H1 (cell line): ENCODE measurements at regions not wholly inside any gene's neighbourhood (a gene's known extent, or its start where the extent isn't known, plus 50 kb on each side); places are given as distances from the start of the nearest gene placed in this dataset.

Experiments
- CTCF ChIA-PET: fragments of 300-600 bp; sonication (Branson Sonifier 250); formaldehyde crosslinking; loops from one replicate; lab custom pipeline; 2021; ENCODE audit not compliant: partially characterized antibody; lab: Charles Lee
- POLR2A ChIA-PET: fragments of 300-600 bp; sonication (Branson Sonifier 250); formaldehyde crosslinking; loops from one replicate; lab custom pipeline; 2021; ENCODE audit warnings: inconsistent platforms; ENCODE audit not compliant: partially characterized antibody; lab: Charles Lee
- DNase-seq, 2 experiments: peaks; one replicate each; pipeline versions ENCODE4 v3.0.0 to v3.0.0-alpha.2; 2010 to 2022; ENCODE audit warnings: low spot score in 2 of 2, low read depth in 1 of 2, mixed read lengths in 1 of 2
- FAIRE-seq: peaks from 2 replicates; lab custom pipeline; 2011; peaks lifted over from hg19 to GRCh38; lab: Jason Lieb, UNC
- H2AFZ ChIP-seq: 2 replicates; pipeline ENCODE4 v1.8.1; 2012; ENCODE audit warnings: low read length, inconsistent platforms
- H2AK5ac ChIP-seq: 2 replicates; pipeline ENCODE4 v1.6.1; 2013; ENCODE audit warnings: low read depth, low read length
- H2BK120ac ChIP-seq: replicated peaks from 2 replicates; pipeline ENCODE3; 2013; ENCODE audit warnings: low read depth, low read length, inconsistent platforms
- H2BK12ac ChIP-seq: 2 replicates; pipeline ENCODE4 v1.6.1; 2013; ENCODE audit warnings: low read depth, low read length
- H2BK15ac ChIP-seq: 2 replicates; pipeline ENCODE4 v1.6.1; 2013; ENCODE audit warnings: low read length
- H2BK20ac ChIP-seq: 2 replicates; pipeline ENCODE4 v1.6.1; 2013; ENCODE audit warnings: low read length
- H2BK5ac ChIP-seq: 2 replicates; pipeline ENCODE4 v1.6.1; 2013; ENCODE audit warnings: low read depth, low read length
- H3K14ac ChIP-seq: 2 replicates; pipeline ENCODE4 v1.6.1; 2013; ENCODE audit warnings: inconsistent platforms; ENCODE audit not compliant: insufficient read length
- H3K18ac ChIP-seq: 2 replicates; pipeline ENCODE4 v1.6.1; 2013; ENCODE audit warnings: low read length; ENCODE audit errors: extremely low read depth
- H3K23ac ChIP-seq: 2 replicates; pipeline ENCODE4 v1.6.1; 2013; ENCODE audit warnings: inconsistent platforms; ENCODE audit not compliant: insufficient read length
- H3K23me2 ChIP-seq: 2 replicates; pipeline ENCODE4 v1.6.1; 2013; ENCODE audit warnings: low read depth, low read length
- H3K27ac ChIP-seq: 2 replicates; pipeline ENCODE4 v1.6.1; 2011; ENCODE audit warnings: low read depth, low read length, inconsistent platforms
- H3K27me3 ChIP-seq, 4 experiments: replicated peaks in 1 of 4; 1 replicate in 1 of 4; 2 replicates in 3 of 4; pipeline versions ENCODE4 v1.6.1 to v1.8.1; 2011 to 2013; ENCODE audit warnings: low read length in 3 of 4, mild to moderate bottlenecking in 3 of 4, inconsistent platforms in 2 of 4, mixed read lengths in 2 of 4, moderate library complexity in 1 of 4; ENCODE audit not compliant: control insufficient read depth in 3 of 4, insufficient read depth in 3 of 4; ENCODE audit errors: extremely low read depth in 1 of 4
- H3K36me3 ChIP-seq, 4 experiments: 2 replicates each; pipeline versions ENCODE4 v1.6.1 to v1.8.1; 2011 to 2013; ENCODE audit warnings: mild to moderate bottlenecking in 4 of 4, low read length in 3 of 4, moderate library complexity in 2 of 4, control low read depth in 1 of 4, inconsistent platforms in 1 of 4; ENCODE audit not compliant: insufficient read depth in 4 of 4, control insufficient read depth in 2 of 4
- H3K4ac ChIP-seq: replicated peaks from 2 replicates; pipeline ENCODE3; 2013; ENCODE audit warnings: low read length, low read depth, mixed read lengths, inconsistent platforms; ENCODE audit not compliant: insufficient read length
- H3K4me1 ChIP-seq, 4 experiments: replicated peaks in 1 of 4; 1 replicate in 1 of 4; 2 replicates in 3 of 4; pipeline versions ENCODE4 v1.6.1 to v1.8.1; 2011 to 2013; ENCODE audit warnings: low read length in 3 of 4, inconsistent platforms in 2 of 4, mixed read lengths in 1 of 4; ENCODE audit not compliant: insufficient read depth in 4 of 4, control insufficient read depth in 3 of 4
- H3K4me2 ChIP-seq, 2 experiments: 2 replicates each; pipeline versions ENCODE4 v1.6.1 to v1.8.1; 2011 to 2013; ENCODE audit warnings: low read depth in 2 of 2, low read length in 2 of 2, control low read depth in 1 of 2, inconsistent platforms in 1 of 2, mild to moderate bottlenecking in 1 of 2; ENCODE audit not compliant: insufficient read depth in 1 of 2
- H3K4me3 ChIP-seq, 4 experiments: fragments of 200-600, 300-600 bp in 1 of 4; sonication (generic), shearing (Covaris generic), sonication (Bioruptor Twin) in 1 of 4; 2 replicates each; pipeline versions ENCODE4 v1.5.1 to v1.8.1; 2011 to 2016; ENCODE audit warnings: low read length in 4 of 4, low read depth in 3 of 4, control low read depth in 2 of 4, inconsistent platforms in 2 of 4, mild to moderate bottlenecking in 2 of 4, mixed read lengths in 1 of 4, moderate library complexity in 1 of 4; ENCODE audit not compliant: insufficient read depth in 2 of 4; ENCODE audit errors: extremely low read depth in 1 of 4
- H3K56ac ChIP-seq: replicated peaks from 2 replicates; pipeline ENCODE3; 2013; ENCODE audit warnings: low read depth, mild to moderate bottlenecking, mixed read lengths, low read length, inconsistent platforms; ENCODE audit not compliant: insufficient read length
- H3K79me1 ChIP-seq: 2 replicates; pipeline ENCODE4 v1.6.1; 2013; ENCODE audit warnings: low read depth, low read length, control low read depth
- H3K79me2 ChIP-seq, 2 experiments: 2 replicates each; pipeline versions ENCODE4 v1.6.1 to v1.8.1; 2012 to 2013; ENCODE audit warnings: low read length in 2 of 2, mild to moderate bottlenecking in 2 of 2, inconsistent platforms in 1 of 2; ENCODE audit not compliant: insufficient read depth in 2 of 2, control insufficient read depth in 1 of 2
- H3K9ac ChIP-seq, 4 experiments: replicated peaks in 1 of 4; 1 replicate in 1 of 4; 2 replicates in 3 of 4; pipeline versions ENCODE4 v1.6.1 to v1.8.1; 2011 to 2013; ENCODE audit warnings: low read depth in 3 of 4, low read length in 3 of 4, control low read depth in 2 of 4, mild to moderate bottlenecking in 2 of 4, moderate library complexity in 2 of 4, inconsistent platforms in 1 of 4; ENCODE audit errors: extremely low read depth in 1 of 4
- H3K9me3 ChIP-seq, 2 experiments: 2 replicates each; pipeline versions ENCODE4 v1.6.1 to v1.8.1; 2012 to 2013; ENCODE audit warnings: mild to moderate bottlenecking in 2 of 2, moderate library complexity in 2 of 2, control low read depth in 1 of 2, inconsistent platforms in 1 of 2, low read depth in 1 of 2, low read length in 1 of 2, mixed read lengths in 1 of 2; ENCODE audit not compliant: insufficient read depth in 2 of 2
- H4K20me1 ChIP-seq, 2 experiments: replicated peaks in 1 of 2; 2 replicates each; pipeline versions ENCODE3 to v1.8.1; 2011 to 2013; ENCODE audit warnings: inconsistent platforms in 2 of 2, low read length in 2 of 2, mild to moderate bottlenecking in 1 of 2; ENCODE audit not compliant: insufficient read depth in 2 of 2, control insufficient read depth in 1 of 2
- H4K5ac ChIP-seq: 2 replicates; pipeline ENCODE4 v1.6.1; 2013; ENCODE audit warnings: low read length, low read depth, mixed read lengths, inconsistent platforms; ENCODE audit not compliant: insufficient read length
- H4K8ac ChIP-seq: 2 replicates; pipeline ENCODE4 v1.8.0; 2013; ENCODE audit warnings: mild to moderate bottlenecking, moderate library complexity, low read length, inconsistent platforms; ENCODE audit not compliant: insufficient read depth; ENCODE audit errors: extremely low read depth
- H4K91ac ChIP-seq: replicated peaks from 2 replicates; pipeline ENCODE3; 2013; ENCODE audit warnings: low read length, mixed read lengths, inconsistent platforms; ENCODE audit not compliant: insufficient read length
- EZH2 ChIP-seq: fragments of 200-600 bp; sonication (generic); IDR thresholded peaks from 2 replicates; pipeline ENCODE4 v1.7.1; 2012; ENCODE audit warnings: low read depth, mild to moderate bottlenecking, moderate library complexity, low read length, inconsistent platforms; ENCODE audit not compliant: severe bottlenecking
- HDAC2 ChIP-seq, 2 experiments: fragments of 300-600 bp in 1 of 2; sonication (generic) in 1 of 2; IDR thresholded peaks; 2 replicates each; pipeline ENCODE4 v1.6.1; 2011 to 2012; ENCODE audit warnings: low read depth in 2 of 2, low read length in 2 of 2, mild to moderate bottlenecking in 2 of 2, moderate library complexity in 2 of 2, borderline replicate concordance in 1 of 2, inconsistent platforms in 1 of 2
- KDM4A ChIP-seq: IDR thresholded peaks from one replicate; pipeline ENCODE4 v1.7.1; 2012; ENCODE audit warnings: low read depth, mild to moderate bottlenecking, moderate library complexity, low read length, inconsistent platforms; ENCODE audit not compliant: severe bottlenecking
- MAX ChIP-seq: IDR thresholded peaks from 2 replicates; pipeline ENCODE4 v1.6.1; 2012; ENCODE audit warnings: inconsistent platforms
- NANOG ChIP-seq: IDR thresholded peaks from 2 replicates; pipeline ENCODE4 v1.6.1; 2011; ENCODE audit warnings: low read length, low read depth, mild to moderate bottlenecking, inconsistent platforms; ENCODE audit not compliant: insufficient read depth, poor library complexity, severe bottlenecking
- RAD21 ChIP-seq, 2 experiments: IDR thresholded peaks in 1 of 2; conservative IDR thresholded peaks in 1 of 2; 2 replicates each; pipeline ENCODE4 v1.6.1; 2011; ENCODE audit warnings: low read depth in 2 of 2, low read length in 2 of 2, improper control_type of control experiment in 1 of 2, inconsistent platforms in 1 of 2, mild to moderate bottlenecking in 1 of 2, moderate library complexity in 1 of 2
- TBP ChIP-seq: IDR thresholded peaks from 2 replicates; pipeline ENCODE4 v1.6.1; 2011; ENCODE audit warnings: low read depth, low read length, improper control_type of control experiment
- YY1 ChIP-seq: IDR thresholded peaks from 2 replicates; pipeline ENCODE4 v1.6.1; 2011; ENCODE audit warnings: low read depth, mild to moderate bottlenecking, low read length
- WGBS, 2 experiments: shearing (Covaris generic) in 1 of 2; methylation state at CpG; one replicate each; pipeline versions ENCODE4 v1.1.6 to v1.1.7; 2013 to 2015; ENCODE audit warnings: low lambda C conversion rate in 2 of 2, mixed read lengths in 2 of 2, inconsistent platforms in 1 of 2, low coverage in 1 of 2, missing lambda C conversion rate in 1 of 2; ENCODE audit not compliant: insufficient replicate concordance in 2 of 2, insufficient coverage in 1 of 2, insufficient read length in 1 of 2; ENCODE audit errors: extremely low coverage in 1 of 2, missing lambda C conversion rate in 1 of 2; 5-methylcytosine and 5-hydroxymethylcytosine counted together

GRCh38 chr2:207354462-207354861, 175.3 kb upstream of the CREB1 start:
- Histone ChIP-seq H2AFZ (no peak overlapping the region), H3K27me3 (no peaks in the 10 kb centered on the region), H4K5ac (no peak overlapping the region), H3K27ac (no peak overlapping the region), H4K8ac (no peak overlapping the region), H2AK5ac (no peak overlapping the region), H3K36me3 (no peaks in the 10 kb centered on the region), H3K4me1 (peaks cover 0 to 3% (median 0%) of the 10 kb centered on the region in 4 experiments; a peak in 3 of 7 replicates), H3K79me2 (no peaks in the 10 kb centered on the region), H2BK15ac (no peak overlapping the region), H3K4ac (no peak overlapping the region), H2BK20ac (no peak overlapping the region), H3K14ac (no peak overlapping the region), H3K56ac (no peak overlapping the region), H3K4me3 (no peak overlapping the region), H3K23me2 (no peaks in the 10 kb centered on the region), H3K9ac (no peak overlapping the region), H2BK12ac (no peak overlapping the region), H3K4me2 (no peak overlapping the region), H3K79me1 (no peaks in the 10 kb centered on the region), H4K91ac (no peak overlapping the region), H3K9me3 (no peaks in the 10 kb centered on the region), H3K18ac (no peak overlapping the region), H2BK5ac (no peak overlapping the region), H2BK120ac (no peak overlapping the region), H4K20me1 (no peaks in the 10 kb centered on the region), H3K23ac (no peak overlapping the region)
- CTCF ChIA-PET = interaction anchor here (0.7 kb wide), 1 partner anchor 223 kb away, joined by 3 read pairs; no protein-coding TSS in a partner anchor
- TF ChIP-seq HDAC2 (IDR thresholded peaks at IDR 0.05; ENCODE audit: borderline replicate concordance in 1 of 2, low read depth in 2 of 2, low read length in 2 of 2) (no peak), YY1 (no peak), KDM4A (no peak), MAX (no peak), EZH2 (no peak), TBP (no peak), NANOG (no peak), RAD21 (IDR thresholded peaks at IDR 0.05 in 1 of 2, conservative IDR thresholded peaks at IDR 0.05 in 1 of 2; ENCODE audit: low read depth in 2 of 2, low read length in 2 of 2) (no peak)
- 42% methylated on average over 1 of the region's 1 CpG; no CpG with 5 or more reads in 1 of the 2 experiments for WGBS, 2 experiments
- DNase-seq (no peak), FAIRE-seq (no peak)
- POLR2A ChIA-PET = no interaction called here
